Liver (tissue), 8 donors: ENCODE measurements at regions not wholly inside any gene's neighbourhood (a gene's known extent, or its start where the extent isn't known, plus 50 kb on each side); places are given as distances from the start of the nearest gene placed in this dataset.

ENCODE experiments used
- DNase-seq: peaks from one replicate; pipeline ENCODE4 v3.0.0-alpha.2; 2017; ENCODE audit warnings: low spot score
- H3K27ac ChIP-seq, 2 donors: one replicate each; pipeline ENCODE4 v1.7.0; 2013; ENCODE audit warnings: inconsistent platforms in 2 of 2, low read length in 2 of 2, control low read depth in 1 of 2, low read depth in 1 of 2, mild to moderate bottlenecking in 1 of 2
- H3K27me3 ChIP-seq, 4 donors: one replicate each; pipeline versions ENCODE4 v1.6.1 to v1.7.0; 2013; ENCODE audit warnings: low read length in 3 of 4, inconsistent platforms in 1 of 4, mild to moderate bottlenecking in 1 of 4, moderate library complexity in 1 of 4; ENCODE audit not compliant: control insufficient read depth in 4 of 4, insufficient read depth in 4 of 4
- H3K36me3 ChIP-seq, 4 donors: one replicate each; pipeline versions ENCODE4 v1.6.1 to v1.7.0; 2013; ENCODE audit warnings: low read length in 3 of 4, mild to moderate bottlenecking in 3 of 4, low read depth in 1 of 4, moderate library complexity in 1 of 4; ENCODE audit not compliant: control insufficient read depth in 4 of 4, insufficient read depth in 3 of 4
- H3K4me1 ChIP-seq, 4 donors: one replicate each; pipeline versions ENCODE4 v1.6.1 to v1.7.0; 2013; ENCODE audit warnings: low read length in 3 of 4, mild to moderate bottlenecking in 3 of 4, moderate library complexity in 1 of 4; ENCODE audit not compliant: control insufficient read depth in 4 of 4, insufficient read depth in 4 of 4
- H3K4me3 ChIP-seq, 3 donors: one replicate each; pipeline versions ENCODE4 v1.6.1 to v1.7.0; 2013; ENCODE audit warnings: low read length in 3 of 3, control low read depth in 1 of 3, low read depth in 1 of 3, mild to moderate bottlenecking in 1 of 3
- H3K9ac ChIP-seq, 2 donors: one replicate each; pipeline ENCODE4 v1.7.0; 2013; ENCODE audit warnings: low read length in 2 of 2, mild to moderate bottlenecking in 2 of 2, moderate library complexity in 2 of 2, control low read depth in 1 of 2, low read depth in 1 of 2
- H3K9me3 ChIP-seq, 4 donors: one replicate each; pipeline versions ENCODE4 v1.6.1 to v1.7.0; 2013; ENCODE audit warnings: low read length in 3 of 4; ENCODE audit not compliant: control insufficient read depth in 4 of 4
- EGR1 ChIP-seq, 2 donors: IDR thresholded peaks; 2 replicates each; pipeline ENCODE4 v1.6.1; 2016 to 2018; ENCODE audit warnings: antibody characterized with exemption in 2 of 2, low read depth in 2 of 2
- FOXA1 ChIP-seq: IDR thresholded peaks from 2 replicates; pipeline ENCODE4 v1.6.1; 2016; ENCODE audit warnings: antibody characterized with exemption
- FOXA2 ChIP-seq: IDR thresholded peaks from 2 replicates; pipeline ENCODE4 v1.6.1; 2016; ENCODE audit warnings: antibody characterized with exemption
- GABPA ChIP-seq, 2 donors: IDR thresholded peaks in 1 of 2; conservative IDR thresholded peaks in 1 of 2; 2 replicates each; pipeline ENCODE4 v1.6.1; 2016; ENCODE audit warnings: antibody characterized with exemption in 2 of 2, mild to moderate bottlenecking in 1 of 2, moderate library complexity in 1 of 2
- HNF4A ChIP-seq, 2 donors: conservative IDR thresholded peaks; 2 replicates each; pipeline ENCODE4 v1.6.1; 2016; ENCODE audit warnings: antibody characterized with exemption in 2 of 2, mild to moderate bottlenecking in 2 of 2
- HNF4G ChIP-seq: IDR thresholded peaks from 2 replicates; pipeline ENCODE4 v1.6.1; 2016; ENCODE audit warnings: antibody characterized with exemption
- JUND ChIP-seq, 2 donors: IDR thresholded peaks; 2 replicates each; pipeline ENCODE4 v1.6.1; 2016; ENCODE audit warnings: antibody characterized with exemption in 2 of 2
- RAD21 ChIP-seq, 2 donors: IDR thresholded peaks; 2 replicates each; pipeline ENCODE4 v1.6.1; 2016; ENCODE audit warnings: antibody characterized with exemption in 2 of 2, mild to moderate bottlenecking in 2 of 2
- SP1 ChIP-seq: IDR thresholded peaks from 2 replicates; pipeline ENCODE4 v1.6.1; 2018; ENCODE audit warnings: antibody characterized with exemption, mild to moderate bottlenecking
- TAF1 ChIP-seq: conservative IDR thresholded peaks from 2 replicates; pipeline ENCODE4 v1.6.1; 2016; ENCODE audit warnings: antibody characterized with exemption, mild to moderate bottlenecking
- YY1 ChIP-seq: IDR thresholded peaks from 2 replicates; pipeline ENCODE4 v1.6.1; 2016; ENCODE audit warnings: antibody characterized with exemption, mild to moderate bottlenecking
- WGBS: extraction: QIAGEN DNeasy Blood & Tissue Kit; methylation state at CpG from one replicate; pipeline ENCODE4 v1.1.7; 2013; 5-methylcytosine and 5-hydroxymethylcytosine counted together
- TF ChIP-seq, protein P1 (sequence below): IDR thresholded peaks from 2 replicates; pipeline ENCODE4 v1.6.1; 2016; ENCODE audit warnings: antibody characterized with exemption
- TF ChIP-seq, protein P2 (sequence below): IDR thresholded peaks from 2 replicates; pipeline ENCODE4 v1.6.1; 2016; ENCODE audit warnings: antibody characterized with exemption
- TF ChIP-seq, protein P3 (sequence below): IDR thresholded peaks from 2 replicates; pipeline ENCODE4 v1.6.1; 2016; ENCODE audit warnings: antibody characterized with exemption
- TF ChIP-seq, protein P4 (sequence below): fragments of 150-350 bp; IDR thresholded peaks from 2 replicates; pipeline ENCODE4 v1.5.1; 2017; ENCODE audit warnings: improper control_type of control experiment, low read depth, low read length; ENCODE audit not compliant: missing input control
- donor health status: healthy.
- donor health status: healthy.
- donor health status: healthy.
- donor health status: healthy.
- donor health status: healthy.

DNA sequence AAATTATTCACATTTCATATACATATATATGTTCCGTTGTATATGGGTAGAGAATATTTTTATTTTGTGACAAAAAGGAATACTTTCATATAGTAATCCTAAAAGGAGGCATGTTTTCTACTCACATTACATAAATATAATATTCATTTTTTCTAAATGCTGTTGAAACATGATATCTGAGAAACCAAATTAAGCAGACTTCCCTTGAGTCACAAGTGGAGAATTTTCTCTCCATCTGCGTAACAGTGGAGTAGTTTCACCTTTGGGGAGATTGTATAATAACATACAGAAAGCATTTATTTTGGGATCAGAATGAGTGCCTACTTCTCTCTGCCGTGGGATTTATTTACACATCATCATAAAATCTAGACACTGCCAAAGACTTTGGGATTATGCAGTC lies 849.8 kb downstream of the NSUN3 start:
- 83% methylated on average over 3 of the region's 3 CpGs for WGBS
- no peaks in the 10 kb centered on the region for H3K27me3 ChIP-seq

DNA sequence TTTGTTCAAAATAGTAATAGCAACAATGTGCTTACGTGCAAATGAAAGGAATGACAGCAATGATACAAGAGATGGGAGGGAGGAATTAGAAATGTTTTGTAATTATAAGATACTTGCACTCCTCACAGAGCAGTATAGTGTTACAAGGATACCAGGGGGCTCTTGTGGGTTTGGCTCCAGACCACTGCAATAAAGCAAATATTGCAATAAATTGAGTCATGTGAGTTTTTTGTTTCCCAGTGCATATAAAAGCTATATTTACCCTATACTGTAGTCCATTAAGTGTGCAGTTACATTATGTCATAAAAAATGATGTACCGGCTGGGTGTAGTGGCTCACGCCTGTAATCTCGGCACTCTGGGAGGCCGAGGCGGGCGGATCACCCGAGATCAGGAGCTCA lies 864.3 kb downstream of the NSUN3 start:
- no peaks in the 10 kb centered on the region for H3K4me1 ChIP-seq
- no peak overlapping the region for H3K4me3 ChIP-seq
- TF ChIP-seq HNF4G (no peak), YY1 (no peak), FOXA2 (no peak), SP1 (no peak), JUND (IDR thresholded peaks at IDR 0.05) (no peak), FOXA1 (no peak)
- TF ChIP-seq, protein P1, sequence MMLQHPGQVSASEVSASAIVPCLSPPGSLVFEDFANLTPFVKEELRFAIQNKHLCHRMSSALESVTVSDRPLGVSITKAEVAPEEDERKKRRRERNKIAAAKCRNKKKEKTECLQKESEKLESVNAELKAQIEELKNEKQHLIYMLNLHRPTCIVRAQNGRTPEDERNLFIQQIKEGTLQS, result no peak
- H3K9ac ChIP-seq, result no peak overlapping the region
- no peaks in the 10 kb centered on the region for H3K36me3 ChIP-seq
- no peaks in the 10 kb centered on the region for H3K9me3 ChIP-seq
- WGBS, result 86% methylated on average over 8 of the region's 8 CpGs
- DNase-seq, result no peak
- H3K27ac ChIP-seq, result no peak overlapping the region
- H3K27me3 ChIP-seq, result no peaks in the 10 kb centered on the region

More for the DNA sequence above, 849.8 kb downstream of the NSUN3 start:
- no peak for DNase-seq
- Histone ChIP-seq H3K9me3 (no peaks in the 10 kb centered on the region), H3K36me3 (no peaks in the 10 kb centered on the region), H3K4me1 (no peaks in the 10 kb centered on the region), H3K4me3 (no peak overlapping the region), H3K9ac (no peak overlapping the region), H3K27ac (no peak overlapping the region)
- TF ChIP-seq, protein P2, sequence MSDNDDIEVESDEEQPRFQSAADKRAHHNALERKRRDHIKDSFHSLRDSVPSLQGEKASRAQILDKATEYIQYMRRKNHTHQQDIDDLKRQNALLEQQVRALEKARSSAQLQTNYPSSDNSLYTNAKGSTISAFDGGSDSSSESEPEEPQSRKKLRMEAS, result no peak
- TF ChIP-seq EGR1 (IDR thresholded peaks at IDR 0.05; ENCODE audit: low read depth in 2 of 2) (no peak), TAF1 (no peak), RAD21 (IDR thresholded peaks at IDR 0.05) (no peak)
- TF ChIP-seq, protein P3, sequence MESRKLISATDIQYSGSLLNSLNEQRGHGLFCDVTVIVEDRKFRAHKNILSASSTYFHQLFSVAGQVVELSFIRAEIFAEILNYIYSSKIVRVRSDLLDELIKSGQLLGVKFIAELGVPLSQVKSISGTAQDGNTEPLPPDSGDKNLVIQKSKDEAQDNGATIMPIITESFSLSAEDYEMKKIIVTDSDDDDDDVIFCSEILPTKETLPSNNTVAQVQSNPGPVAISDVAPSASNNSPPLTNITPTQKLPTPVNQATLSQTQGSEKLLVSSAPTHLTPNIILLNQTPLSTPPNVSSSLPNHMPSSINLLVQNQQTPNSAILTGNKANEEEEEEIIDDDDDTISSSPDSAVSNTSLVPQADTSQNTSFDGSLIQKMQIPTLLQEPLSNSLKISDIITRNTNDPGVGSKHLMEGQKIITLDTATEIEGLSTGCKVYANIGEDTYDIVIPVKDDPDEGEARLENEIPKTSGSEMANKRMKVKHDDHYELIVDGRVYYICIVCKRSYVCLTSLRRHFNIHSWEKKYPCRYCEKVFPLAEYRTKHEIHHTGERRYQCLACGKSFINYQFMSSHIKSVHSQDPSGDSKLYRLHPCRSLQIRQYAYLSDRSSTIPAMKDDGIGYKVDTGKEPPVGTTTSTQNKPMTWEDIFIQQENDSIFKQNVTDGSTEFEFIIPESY, result no peak

DNA sequence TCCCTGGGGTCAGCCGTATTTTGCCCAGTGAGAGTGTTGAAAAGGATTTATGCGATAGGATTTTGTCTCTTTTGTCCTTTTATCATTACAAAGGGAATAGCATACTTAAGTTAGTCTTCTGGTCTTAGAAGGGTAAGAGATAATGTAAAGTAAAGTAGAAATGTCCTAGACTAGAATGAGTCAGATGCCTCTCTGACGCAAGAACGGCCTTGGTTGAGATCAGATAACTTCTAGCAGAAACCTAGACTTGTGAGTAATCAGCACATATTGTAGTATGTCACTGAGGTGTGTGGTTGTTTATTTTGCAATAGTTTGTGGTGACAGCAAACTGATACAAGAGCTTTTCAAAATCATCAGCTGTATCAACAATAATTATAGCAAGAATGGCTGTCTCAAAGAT lies 866.1 kb downstream of the NSUN3 start:
- no peak for DNase-seq
- WGBS, result 71% methylated on average over 4 of the region's 4 CpGs
- H3K36me3 ChIP-seq, result no peaks in the 10 kb centered on the region

More for the DNA sequence above, 866.1 kb downstream of the NSUN3 start:
- Histone ChIP-seq H3K9ac (no peak overlapping the region), H3K4me3 (no peak overlapping the region), H3K9me3 (no peaks in the 10 kb centered on the region), H3K27me3 (no peaks in the 10 kb centered on the region), H3K27ac (no peak overlapping the region), H3K4me1 (no peaks in the 10 kb centered on the region)
- TF ChIP-seq, protein P4, sequence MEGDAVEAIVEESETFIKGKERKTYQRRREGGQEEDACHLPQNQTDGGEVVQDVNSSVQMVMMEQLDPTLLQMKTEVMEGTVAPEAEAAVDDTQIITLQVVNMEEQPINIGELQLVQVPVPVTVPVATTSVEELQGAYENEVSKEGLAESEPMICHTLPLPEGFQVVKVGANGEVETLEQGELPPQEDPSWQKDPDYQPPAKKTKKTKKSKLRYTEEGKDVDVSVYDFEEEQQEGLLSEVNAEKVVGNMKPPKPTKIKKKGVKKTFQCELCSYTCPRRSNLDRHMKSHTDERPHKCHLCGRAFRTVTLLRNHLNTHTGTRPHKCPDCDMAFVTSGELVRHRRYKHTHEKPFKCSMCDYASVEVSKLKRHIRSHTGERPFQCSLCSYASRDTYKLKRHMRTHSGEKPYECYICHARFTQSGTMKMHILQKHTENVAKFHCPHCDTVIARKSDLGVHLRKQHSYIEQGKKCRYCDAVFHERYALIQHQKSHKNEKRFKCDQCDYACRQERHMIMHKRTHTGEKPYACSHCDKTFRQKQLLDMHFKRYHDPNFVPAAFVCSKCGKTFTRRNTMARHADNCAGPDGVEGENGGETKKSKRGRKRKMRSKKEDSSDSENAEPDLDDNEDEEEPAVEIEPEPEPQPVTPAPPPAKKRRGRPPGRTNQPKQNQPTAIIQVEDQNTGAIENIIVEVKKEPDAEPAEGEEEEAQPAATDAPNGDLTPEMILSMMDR, result no peak
- TF ChIP-seq, protein P2, result no peak
- TF ChIP-seq RAD21 (IDR thresholded peaks at IDR 0.05) (no peak), JUND (IDR thresholded peaks at IDR 0.05) (no peak), HNF4A (conservative IDR thresholded peaks at IDR 0.05) (no peak), FOXA1 (no peak), YY1 (no peak), HNF4G (no peak), GABPA (IDR thresholded peaks at IDR 0.05 in 1 of 2, conservative IDR thresholded peaks at IDR 0.05 in 1 of 2) (no peak), EGR1 (IDR thresholded peaks at IDR 0.05; ENCODE audit: low read depth in 2 of 2) (no peak), TAF1 (no peak), SP1 (no peak)
- TF ChIP-seq, protein P1, result no peak
- TF ChIP-seq, protein P3, result no peak
